ENCODE measurements at regions not wholly inside any gene's neighbourhood (a gene's known extent, or its start where the extent isn't known, plus 50 kb on each side); places are given as distances from the start of the nearest gene placed in this dataset.
"Not testable (repeated sequence)": the region's sequence is repeated elsewhere in the genome, so short reads cannot be mapped to it uniquely, and the experiment has no call there.

- no peak for DNase-seq
Observed at GRCh38 chr5:101009758-101010519, 106.9 kb upstream of the ST8SIA4 start.

GRCh38 chr5:100992354-100992753, 89.3 kb upstream of the ST8SIA4 start:
- DNase-seq, result no peak

DNA sequence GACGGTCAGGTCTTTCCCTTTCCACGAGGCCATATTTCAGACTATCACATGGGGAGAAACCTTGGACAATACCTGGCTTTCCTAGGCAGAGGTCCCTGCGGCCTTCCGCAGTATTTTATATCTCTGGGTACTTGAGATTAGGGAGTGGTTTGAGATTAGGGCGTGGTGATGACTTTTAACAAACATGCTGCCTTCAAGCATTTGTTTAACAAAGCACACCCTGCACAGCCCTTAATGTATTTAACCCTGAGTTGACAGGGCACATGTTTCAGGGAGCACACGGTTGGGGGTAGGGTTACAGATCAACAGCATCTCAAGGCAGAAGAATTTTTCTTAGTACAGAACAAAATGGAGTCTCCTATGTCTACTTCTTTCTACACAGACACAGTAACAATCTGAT, 80.5 kb upstream of the ST8SIA4 start:
- DNase-seq, result not testable (repeated sequence)

GRCh38 chr5:100974082-100974481, 71.0 kb upstream of the ST8SIA4 start:
- DNase-seq, result no peak

DNA sequence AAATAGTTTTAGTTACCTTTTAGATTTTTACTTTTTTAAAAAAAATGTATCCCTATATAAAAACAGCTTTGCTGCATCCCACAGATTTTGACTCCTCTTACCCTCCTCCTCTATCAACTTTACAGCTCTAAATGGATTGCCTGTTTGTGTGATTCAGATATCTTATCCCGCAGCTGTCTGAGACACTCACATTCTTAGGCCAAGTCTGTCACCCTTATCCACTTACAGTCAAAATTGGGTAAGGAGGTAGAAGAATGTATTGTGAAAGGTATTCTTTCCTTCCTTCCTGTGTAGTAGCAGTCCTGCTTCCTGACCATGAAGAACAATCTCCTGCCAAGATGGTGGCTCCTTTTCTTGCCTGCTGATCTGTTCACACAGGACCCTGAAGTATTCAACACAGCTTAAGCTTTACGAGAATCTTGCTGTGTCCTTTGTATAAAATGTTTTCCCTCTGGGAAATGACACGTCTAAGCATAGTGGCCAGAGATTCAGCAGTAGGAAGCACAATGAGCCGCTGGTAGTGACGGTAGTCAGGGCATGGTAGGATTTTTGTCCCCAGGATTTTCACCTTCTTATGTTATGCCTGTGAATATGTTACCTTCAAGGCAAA, 67.7 kb upstream of the ST8SIA4 start:
- DNase-seq, result no peak

DNA sequence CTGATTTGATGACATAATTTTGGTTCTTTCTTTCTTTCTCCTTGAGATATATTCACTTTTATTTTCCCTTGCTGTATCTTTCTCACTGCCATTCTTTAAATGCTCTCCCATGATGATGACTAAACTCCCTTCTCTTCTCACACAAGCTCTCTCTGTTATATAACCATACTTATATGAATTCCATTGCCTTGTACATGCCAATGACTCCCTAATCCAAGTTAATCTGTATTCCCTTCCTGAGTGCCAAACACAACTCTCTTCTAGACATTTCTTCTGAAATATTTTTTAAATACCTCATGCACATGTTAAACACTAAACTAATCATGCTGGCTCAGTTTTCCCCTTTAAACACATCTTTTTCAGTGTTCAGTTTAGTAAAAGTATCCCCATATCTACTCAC, 62.2 kb upstream of the ST8SIA4 start:
- DNase-seq, result no peak

Measured in hindlimb muscle (tissue), 1 donor.